ENCODE measurements at regions not wholly inside any gene's neighbourhood (a gene's known extent, or its start where the extent isn't known, plus 50 kb on each side); places are given as distances from the start of the nearest gene placed in this dataset.

DNA sequence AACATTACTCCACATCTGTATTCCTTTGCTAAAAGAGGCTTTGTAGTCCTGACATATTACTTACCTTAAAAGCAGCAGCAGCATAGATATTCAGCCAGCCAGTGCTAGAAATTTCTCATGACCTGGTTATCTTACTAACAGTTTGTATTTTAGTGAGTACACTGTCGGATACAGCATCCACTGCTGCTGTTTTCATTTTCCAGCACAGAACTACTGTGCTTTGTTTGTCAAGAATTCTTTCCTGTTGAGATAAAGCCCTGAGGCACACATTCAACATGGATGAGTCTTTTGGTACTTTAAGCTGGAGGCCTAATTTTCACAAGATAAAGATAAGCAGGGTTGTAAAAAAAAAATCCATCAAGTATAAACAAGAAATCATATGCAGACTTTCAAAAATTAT lies 311.2 kb upstream of the OPRM1 start:
- TF ChIP-seq EZH2 (IDR thresholded peaks at IDR 0.05; ENCODE audit: low read length): no peak
- TF ChIP-seq, protein P1, sequence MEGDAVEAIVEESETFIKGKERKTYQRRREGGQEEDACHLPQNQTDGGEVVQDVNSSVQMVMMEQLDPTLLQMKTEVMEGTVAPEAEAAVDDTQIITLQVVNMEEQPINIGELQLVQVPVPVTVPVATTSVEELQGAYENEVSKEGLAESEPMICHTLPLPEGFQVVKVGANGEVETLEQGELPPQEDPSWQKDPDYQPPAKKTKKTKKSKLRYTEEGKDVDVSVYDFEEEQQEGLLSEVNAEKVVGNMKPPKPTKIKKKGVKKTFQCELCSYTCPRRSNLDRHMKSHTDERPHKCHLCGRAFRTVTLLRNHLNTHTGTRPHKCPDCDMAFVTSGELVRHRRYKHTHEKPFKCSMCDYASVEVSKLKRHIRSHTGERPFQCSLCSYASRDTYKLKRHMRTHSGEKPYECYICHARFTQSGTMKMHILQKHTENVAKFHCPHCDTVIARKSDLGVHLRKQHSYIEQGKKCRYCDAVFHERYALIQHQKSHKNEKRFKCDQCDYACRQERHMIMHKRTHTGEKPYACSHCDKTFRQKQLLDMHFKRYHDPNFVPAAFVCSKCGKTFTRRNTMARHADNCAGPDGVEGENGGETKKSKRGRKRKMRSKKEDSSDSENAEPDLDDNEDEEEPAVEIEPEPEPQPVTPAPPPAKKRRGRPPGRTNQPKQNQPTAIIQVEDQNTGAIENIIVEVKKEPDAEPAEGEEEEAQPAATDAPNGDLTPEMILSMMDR (optimal IDR thresholded peaks at IDR 0.05 in 1 of 3, IDR thresholded peaks at IDR 0.05 in 1 of 3, conservative IDR thresholded peaks at IDR 0.05 in 1 of 3; ENCODE audit: extremely low read depth in 1 of 3, insufficient read depth in 2 of 3, low read length in 3 of 3): no peak

Data from keratinocyte (primary cell).